GM19240 (cell line): ENCODE measurements at regions not wholly inside any gene's neighbourhood (a gene's known extent, or its start where the extent isn't known, plus 50 kb on each side); places are given as distances from the start of the nearest gene placed in this dataset.
"Not testable (repeated sequence)": the region's sequence is repeated elsewhere in the genome, so short reads cannot be mapped to it uniquely, and the experiment has no call there.

Experiments used
- DNase-seq: peaks from one replicate; pipeline ENCODE4 v3.0.0; 2011; ENCODE audit warnings: low spot score; ENCODE audit not compliant: insufficient read length

GRCh38 chr5:66234241-66234640 is 90.1 kb downstream of the SREK1 start:
- DNase-seq: no peak

GRCh38 chr5:66238435-66238834 is 94.3 kb downstream of the SREK1 start:
- DNase-seq: no peak

GRCh38 chr5:66239034-66239433 is 94.9 kb downstream of the SREK1 start:
- DNase-seq: no peak

GRCh38 chr5:66241136-66241825 is 97.2 kb downstream of the SREK1 start:
- DNase-seq: no peak

- DNase-seq: no peak
Observed at GRCh38 chr5:66242050-66242715, 98.1 kb downstream of the SREK1 start.

GRCh38 chr5:66246608-66247007 is 102.5 kb downstream of the SREK1 start:
- no peak for DNase-seq

GRCh38 chr5:66247176-66247960 is 103.3 kb downstream of the SREK1 start:
- DNase-seq: no peak

- DNase-seq: no peak
Observed at GRCh38 chr5:66248874-66249273, 104.8 kb downstream of the SREK1 start.

- no peak for DNase-seq
Observed at GRCh38 chr5:66249920-66250319, 105.8 kb downstream of the SREK1 start.

- no peak for DNase-seq
Observed at GRCh38 chr5:66252849-66253248, 108.7 kb downstream of the SREK1 start.

- DNase-seq: no peak
Observed at GRCh38 chr5:66255714-66256113, 111.6 kb downstream of the SREK1 start.

GRCh38 chr5:66273121-66273520 is 129.0 kb downstream of the SREK1 start:
- DNase-seq: no peak

GRCh38 chr5:66276986-66277385 is 132.9 kb downstream of the SREK1 start:
- no peak for DNase-seq

- DNase-seq: no peak
Observed at GRCh38 chr5:66277981-66278380, 133.9 kb downstream of the SREK1 start.

GRCh38 chr5:66281294-66281693 is 137.2 kb downstream of the SREK1 start:
- no peak for DNase-seq

GRCh38 chr5:66284588-66285342 is 140.7 kb downstream of the SREK1 start:
- DNase-seq: no peak

GRCh38 chr5:66285343-66285922 is 141.3 kb downstream of the SREK1 start:
- DNase-seq: no peak

- DNase-seq: no peak
Observed at GRCh38 chr5:66291771-66292170, 147.7 kb downstream of the SREK1 start.

GRCh38 chr5:66293851-66294250 is 149.8 kb downstream of the SREK1 start:
- not testable (repeated sequence) for DNase-seq

- no peak for DNase-seq
Observed at GRCh38 chr5:66299463-66299862, 155.4 kb downstream of the SREK1 start.

GRCh38 chr5:66302344-66302743 is 158.2 kb downstream of the SREK1 start:
- DNase-seq: no peak
